ENCODE measurements at regions not wholly inside any gene's neighbourhood (a gene's known extent, or its start where the extent isn't known, plus 50 kb on each side); places are given as distances from the start of the nearest gene placed in this dataset.
A peak's percentile ranks its signal among the peaks of the same experiment; 100 is the strongest.

- no peak for TF ChIP-seq CTCF (conservative IDR thresholded peaks at IDR 0.05; ENCODE audit: low read depth, low read length)
- no peak for DNase-seq (ENCODE audit: low read depth)
- no peak overlapping the region for H3K4me3 ChIP-seq (ENCODE audit: low read depth, low read length)
Measured at GRCh38 chr4:24073948-24074347, 184.1 kb upstream of the PPARGC1A start.

- no peak for TF ChIP-seq CTCF (conservative IDR thresholded peaks at IDR 0.05; ENCODE audit: low read depth, low read length)
- no peak for DNase-seq (ENCODE audit: low read depth)
- no peak overlapping the region for H3K4me3 ChIP-seq (ENCODE audit: low read depth, low read length)
Measured at GRCh38 chr4:24071612-24072372, 181.9 kb upstream of the PPARGC1A start.

- no peak for TF ChIP-seq CTCF (conservative IDR thresholded peaks at IDR 0.05; ENCODE audit: low read depth, low read length)
- DNase-seq (ENCODE audit: low read depth): no peak
- no peak overlapping the region for H3K4me3 ChIP-seq (ENCODE audit: low read depth, low read length)
Measured at GRCh38 chr4:24070117-24070516, 180.3 kb upstream of the PPARGC1A start.

- H3K4me3 ChIP-seq (ENCODE audit: low read depth, low read length): no peak overlapping the region
- TF ChIP-seq CTCF (conservative IDR thresholded peaks at IDR 0.05; ENCODE audit: low read depth, low read length): no peak
- DNase-seq (ENCODE audit: low read depth): peak; percentile 74
Measured at GRCh38 chr4:24067367-24068193, 177.7 kb upstream of the PPARGC1A start.

GRCh38 chr4:24065974-24066373, 176.1 kb upstream of the PPARGC1A start:
- no peak overlapping the region for H3K4me3 ChIP-seq (ENCODE audit: low read depth, low read length)
- no peak for DNase-seq (ENCODE audit: low read depth)
- TF ChIP-seq CTCF (conservative IDR thresholded peaks at IDR 0.05; ENCODE audit: low read depth, low read length): no peak

- no peak overlapping the region for H3K4me3 ChIP-seq (ENCODE audit: low read depth, low read length)
- no peak for TF ChIP-seq CTCF (conservative IDR thresholded peaks at IDR 0.05; ENCODE audit: low read depth, low read length)
- no peak for DNase-seq (ENCODE audit: low read depth)
Measured at GRCh38 chr4:24063731-24064130, 173.9 kb upstream of the PPARGC1A start.

Data from epithelial cell of proximal tubule (primary cell).